ENCODE measurements at regions not wholly inside any gene's neighbourhood (a gene's known extent, or its start where the extent isn't known, plus 50 kb on each side); places are given as distances from the start of the nearest gene placed in this dataset.
A peak's percentile ranks its signal among the peaks of the same experiment; 100 is the strongest.
"Not testable (repeated sequence)": the region's sequence is repeated elsewhere in the genome, so short reads cannot be mapped to it uniquely, and the experiment has no call there.

DNA sequence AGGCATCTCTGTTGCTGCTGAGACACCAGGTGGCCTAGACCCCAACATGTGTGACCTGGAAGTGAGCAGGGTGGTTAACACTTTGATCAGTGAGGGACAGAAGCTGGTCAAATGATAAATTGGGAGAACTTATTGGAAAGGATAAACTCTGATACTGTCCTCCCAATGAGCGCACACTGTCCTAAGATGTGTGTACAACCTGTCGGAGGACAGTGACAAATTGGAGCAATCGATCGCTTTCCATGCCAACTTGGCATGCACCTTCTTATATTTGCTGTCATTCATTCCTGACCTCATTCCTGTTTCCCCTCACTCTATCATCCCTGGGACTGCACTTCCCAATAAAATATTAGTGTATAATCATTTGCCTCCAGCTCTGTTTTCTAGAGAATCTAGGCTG lies 198.7 kb upstream of the PROK2 start:
- H3K27ac ChIP-seq (ENCODE audit: insufficient read depth, low read depth, low read length), result no peak overlapping the region
- H3K4me1 ChIP-seq (ENCODE audit: control insufficient read depth, extremely low read depth, insufficient read depth, low read length), result no peaks in the 10 kb centered on the region
- H3K27me3 ChIP-seq (ENCODE audit: control insufficient read depth in 2 of 2, insufficient read depth in 2 of 2, low read length in 2 of 2), result no peaks in the 10 kb centered on the region
- ChIA-PET POLR2A (no interaction called here), CTCF (no interaction called here)
- FAIRE-seq (no peak), DNase-seq (ENCODE audit: low read depth, low spot score) (no peak)
- H3K9ac ChIP-seq (replicated peaks; ENCODE audit: extremely low read depth, insufficient read depth, low read length), result no peak overlapping the region
- H3K4me2 ChIP-seq (ENCODE audit: insufficient read depth, low read length), result no peak overlapping the region
- H3K4me3 ChIP-seq (replicated peaks in 1 of 3; ENCODE audit: insufficient read depth in 1 of 3, low read depth in 1 of 3, low read length in 3 of 3), result no peak overlapping the region
- H2AFZ ChIP-seq (ENCODE audit: low read depth, low read length), result no peak overlapping the region
- H3K9me3 ChIP-seq (replicated peaks; ENCODE audit: control insufficient read depth, insufficient read depth, low read length), result no peaks in the 10 kb centered on the region
- no peaks in the 10 kb centered on the region for H3K79me2 ChIP-seq (ENCODE audit: control insufficient read depth, insufficient read depth, low read length)
- intact Hi-C loops (cut with micrococcal nuclease) (no loop called here), dilution Hi-C loops (cut with MboI; ENCODE audit: extremely low pct_ligation_motif_present, low sequenced_read_pairs) (no loop called here)
- no peaks in the 10 kb centered on the region for H3K36me3 ChIP-seq (ENCODE audit: control insufficient read depth in 2 of 2, extremely low read depth in 1 of 2, insufficient read depth in 2 of 2, low read length in 2 of 2)
- H4K20me1 ChIP-seq (replicated peaks; ENCODE audit: control insufficient read depth, extremely low read depth, insufficient read depth, low read length), result no peaks in the 10 kb centered on the region
- BruUV-seq (replicated peaks), result no TSS peak
- no peaks in the 10 kb centered on the region for H3K9me1 ChIP-seq (replicated peaks; ENCODE audit: control insufficient read depth, extremely low read depth, insufficient read depth, low read length)
- TF ChIP-seq POLR2A (IDR thresholded peaks at IDR 0.05; ENCODE audit: low read depth, low read length), result no peak
- no peak for TF ChIP-seq FOS (IDR thresholded peaks at IDR 0.05; ENCODE audit: borderline replicate concordance, insufficient read depth, low read length)
- TF ChIP-seq GATA2 (IDR thresholded peaks at IDR 0.05; ENCODE audit: insufficient read depth, insufficient read length, low read depth, low read length), result no peak

DNA sequence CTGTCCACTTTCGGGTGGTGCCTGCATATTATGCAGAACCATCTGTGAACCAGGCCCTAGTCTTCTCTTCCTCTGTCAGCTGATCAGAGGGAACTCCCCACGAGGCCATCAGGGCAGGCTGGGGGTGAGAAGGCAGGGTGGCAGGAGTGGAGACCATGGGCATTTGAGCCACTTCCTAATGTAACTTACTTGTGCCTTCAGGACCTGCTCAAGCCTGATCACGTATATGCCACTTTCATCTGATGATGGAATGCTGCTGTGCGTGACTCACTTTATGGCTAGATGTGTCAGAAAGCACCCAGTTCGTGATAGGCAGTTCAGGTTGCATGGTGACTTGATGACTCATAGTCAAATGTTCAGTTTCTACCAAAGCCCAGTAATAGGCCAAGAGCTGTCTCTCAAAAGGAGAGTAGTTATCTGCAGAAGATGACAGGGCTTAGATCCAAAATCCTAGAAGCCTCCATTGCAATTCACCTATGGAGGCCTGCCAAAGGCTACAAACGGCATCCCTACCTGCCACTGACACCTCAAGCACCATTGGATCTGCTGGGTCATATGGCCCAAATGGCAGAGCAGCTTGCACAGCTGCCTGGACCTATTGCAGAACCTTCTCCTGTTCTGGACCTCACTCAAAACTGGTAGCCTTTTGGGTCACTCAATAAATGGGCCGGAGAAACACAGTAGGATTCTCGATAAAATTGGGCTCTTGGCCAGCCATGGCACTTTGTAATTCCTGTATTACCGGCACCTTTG lies 197.7 kb upstream of the PROK2 start:
- H3K36me3 ChIP-seq (ENCODE audit: control insufficient read depth in 2 of 2, extremely low read depth in 1 of 2, insufficient read depth in 2 of 2, low read length in 2 of 2); BruUV-seq (replicated peaks); POLR2A ChIA-PET; H3K4me1 ChIP-seq (ENCODE audit: control insufficient read depth, extremely low read depth, insufficient read depth, low read length); H3K27ac ChIP-seq (ENCODE audit: insufficient read depth, low read depth, low read length); H3K4me3 ChIP-seq (replicated peaks in 1 of 3; ENCODE audit: insufficient read depth in 1 of 3, low read depth in 1 of 3, low read length in 3 of 3); H2AFZ ChIP-seq (ENCODE audit: low read depth, low read length); DNase-seq (ENCODE audit: low read depth, low spot score); H3K9me3 ChIP-seq (replicated peaks; ENCODE audit: control insufficient read depth, insufficient read depth, low read length); H3K9ac ChIP-seq (replicated peaks; ENCODE audit: extremely low read depth, insufficient read depth, low read length); H3K79me2 ChIP-seq (ENCODE audit: control insufficient read depth, insufficient read depth, low read length); CTCF ChIA-PET; FAIRE-seq; H3K4me2 ChIP-seq (ENCODE audit: insufficient read depth, low read length); H3K9me1 ChIP-seq (replicated peaks; ENCODE audit: control insufficient read depth, extremely low read depth, insufficient read depth, low read length); intact Hi-C loops (cut with micrococcal nuclease); H4K20me1 ChIP-seq (replicated peaks; ENCODE audit: control insufficient read depth, extremely low read depth, insufficient read depth, low read length); dilution Hi-C loops (cut with MboI; ENCODE audit: extremely low pct_ligation_motif_present, low sequenced_read_pairs); H3K27me3 ChIP-seq (ENCODE audit: control insufficient read depth in 2 of 2, insufficient read depth in 2 of 2, low read length in 2 of 2): not testable (repeated sequence)
- peak; percentile 19 for TF ChIP-seq JUN (IDR thresholded peaks at IDR 0.05; ENCODE audit: borderline replicate concordance, insufficient read depth, insufficient read length, low read depth)

Data from endothelial cell of umbilical vein (primary cell).